Common myeloid progenitor, CD34-positive (primary cell): ENCODE measurements at regions not wholly inside any gene's neighbourhood (a gene's known extent, or its start where the extent isn't known, plus 50 kb on each side); places are given as distances from the start of the nearest gene placed in this dataset.
A peak's percentile ranks its signal among the peaks of the same experiment; 100 is the strongest.

Experiments
- CTCF ChIA-PET: fragments of 350-600 bp; sonication (Branson Sonifier 250); formaldehyde crosslinking; loops from one replicate; lab custom pipeline; 2021; ENCODE audit warnings: antibody characterized with exemption; lab: Charles Lee
- POLR2A ChIA-PET: fragments of 350-600 bp; sonication (Branson Sonifier 250); formaldehyde crosslinking; loops from one replicate; lab custom pipeline; 2021; ENCODE audit warnings: antibody characterized with exemption; lab: Charles Lee
- DNase-seq, 3 donors: peaks; one replicate each; pipeline versions ENCODE4 v3.0.0 to v3.0.0-alpha.2; 2013
- H3K27ac ChIP-seq, 2 experiments: 1 replicate in 1 of 2; 2 replicates in 1 of 2; pipeline ENCODE4 v1.7.0; 2013; ENCODE audit warnings: inconsistent platforms in 2 of 2, low read length in 2 of 2, mild to moderate bottlenecking in 2 of 2, low read depth in 1 of 2, moderate library complexity in 1 of 2; ENCODE audit not compliant: severe bottlenecking in 2 of 2, insufficient read depth in 1 of 2, poor library complexity in 1 of 2
- H3K27me3 ChIP-seq, 5 experiments: replicated peaks in 2 of 5; 1 replicate in 3 of 5; 2 replicates in 2 of 5; pipeline versions ENCODE4 v1.6.1 to v1.7.0; 2013; ENCODE audit warnings: low read length in 4 of 5, mild to moderate bottlenecking in 2 of 5, moderate library complexity in 2 of 5, inconsistent platforms in 1 of 5; ENCODE audit not compliant: insufficient read depth in 5 of 5, control insufficient read depth in 4 of 5
- H3K36me3 ChIP-seq, 4 experiments: 1 replicate in 2 of 4; 2 replicates in 2 of 4; pipeline versions ENCODE4 v1.6.1 to v1.7.0; 2013; ENCODE audit warnings: low read length in 3 of 4, control low read depth in 1 of 4, mild to moderate bottlenecking in 1 of 4; ENCODE audit not compliant: control insufficient read depth in 4 of 4, insufficient read depth in 4 of 4
- H3K4me1 ChIP-seq, 4 experiments: 1 replicate in 3 of 4; 2 replicates in 1 of 4; pipeline versions ENCODE4 v1.6.1 to v1.7.1; 2013; ENCODE audit warnings: low read length in 3 of 4, mild to moderate bottlenecking in 3 of 4, control low read depth in 1 of 4, inconsistent platforms in 1 of 4, moderate library complexity in 1 of 4; ENCODE audit not compliant: control insufficient read depth in 4 of 4, insufficient read depth in 4 of 4; ENCODE audit errors: control extremely low read depth in 1 of 4
- H3K4me3 ChIP-seq, 7 experiments: 1 replicate in 4 of 7; 2 replicates in 3 of 7; pipeline versions ENCODE4 v1.5.1 to v1.7.0; 2013; ENCODE audit warnings: mild to moderate bottlenecking in 7 of 7, low read length in 6 of 7, moderate library complexity in 6 of 7, inconsistent platforms in 2 of 7, low read depth in 2 of 7, control low read depth in 1 of 7; ENCODE audit not compliant: insufficient read depth in 4 of 7, control insufficient read depth in 1 of 7; ENCODE audit errors: extremely low read depth in 1 of 7
- H3K9me3 ChIP-seq, 5 experiments: 1 replicate in 4 of 5; 2 replicates in 1 of 5; pipeline versions ENCODE4 v1.6.1 to v1.7.1; 2013; ENCODE audit warnings: low read length in 4 of 5, mild to moderate bottlenecking in 2 of 5, inconsistent platforms in 1 of 5, low read depth in 1 of 5, moderate library complexity in 1 of 5; ENCODE audit not compliant: control insufficient read depth in 4 of 5, insufficient read depth in 2 of 5; ENCODE audit errors: control extremely low read depth in 1 of 5
- WGBS: methylation state at CpG from one replicate; pipeline ENCODE4 v1.1.5; 2013; ENCODE audit not compliant: insufficient coverage; 5-methylcytosine and 5-hydroxymethylcytosine counted together

DNA sequence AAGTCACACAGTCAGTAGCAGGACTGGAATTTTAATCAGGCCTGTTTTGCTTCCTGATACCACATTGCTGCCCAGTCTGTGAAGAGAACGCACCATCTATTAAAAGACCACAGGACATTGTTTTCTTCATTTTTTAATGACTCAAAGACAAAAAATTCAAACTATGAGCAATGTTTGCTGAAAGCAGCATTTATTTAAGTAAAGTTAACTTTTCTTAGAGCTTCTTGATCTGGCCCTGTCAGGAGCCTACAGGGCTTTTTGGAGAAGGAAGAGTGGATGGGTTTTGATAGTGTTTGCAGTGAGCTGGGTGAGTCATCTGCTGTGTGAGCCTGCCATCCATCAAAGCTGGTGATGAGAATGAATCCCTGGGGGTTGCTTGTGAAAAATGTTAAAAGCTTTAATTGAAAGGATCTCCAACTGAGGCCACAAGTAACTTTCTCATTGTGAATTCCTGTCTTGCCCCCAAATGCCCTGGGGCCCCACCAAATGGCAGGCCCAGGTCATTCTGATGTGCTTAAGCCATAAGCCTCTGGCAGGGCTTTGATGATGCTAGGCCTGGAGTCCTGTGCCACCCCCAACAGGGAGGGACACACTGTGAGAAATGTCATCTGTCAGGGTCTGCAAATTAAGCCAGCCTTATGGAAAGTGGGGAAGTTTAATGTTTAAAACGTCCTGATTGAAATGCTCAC, 136.2 kb upstream of the PFN2 start:
- Histone ChIP-seq H3K27me3 (no peaks in the 10 kb centered on the region), H3K27ac (no peak overlapping the region), H3K4me1 (no peaks in the 10 kb centered on the region), H3K36me3 (no peaks in the 10 kb centered on the region), H3K4me3 (no peak overlapping the region), H3K9me3 (peaks cover 0 to under 1% (median 0%) of the 10 kb centered on the region in 5 experiments)
- CTCF ChIA-PET: no interaction called here
- peak in 2 of 3 donors; percentile 3 to 12 for DNase-seq
- 92% methylated on average over 1 of the region's 2 CpGs for WGBS
- POLR2A ChIA-PET: no interaction called here

DNA sequence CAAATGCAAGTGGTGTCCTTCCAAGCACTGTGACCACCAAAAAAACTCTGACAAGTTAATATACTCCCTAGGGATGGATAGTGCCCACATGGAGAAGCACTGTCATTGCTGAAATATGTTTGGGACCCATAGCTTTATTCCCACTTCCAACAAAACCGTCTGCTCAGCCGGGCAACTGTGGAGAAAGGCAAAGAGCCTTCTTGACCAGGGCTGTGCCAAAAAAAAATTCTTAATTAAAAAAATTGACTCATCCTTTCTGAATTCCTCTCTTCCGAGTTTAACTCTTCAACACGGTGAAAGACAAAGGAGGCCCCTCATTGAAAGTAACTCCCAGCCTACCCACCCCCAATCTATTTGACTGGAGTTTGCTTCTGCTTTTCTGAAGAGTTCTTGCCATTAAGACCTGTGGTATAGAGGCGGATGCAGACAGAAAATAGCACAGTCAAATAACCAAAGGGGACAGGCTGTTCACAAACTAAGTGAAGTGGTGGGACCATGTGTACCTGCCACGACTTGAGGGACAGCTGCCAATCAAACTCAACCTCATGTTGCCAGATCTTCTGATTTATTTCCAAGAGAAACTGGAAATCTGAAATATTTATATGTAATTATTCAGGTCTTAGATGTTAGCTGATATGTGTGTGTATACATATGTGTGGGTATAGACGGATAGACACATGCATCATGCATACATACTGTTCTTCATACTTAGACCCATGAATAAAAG, 135.4 kb upstream of the PFN2 start:
- no peak overlapping the region for H3K27ac ChIP-seq
- POLR2A ChIA-PET: no interaction called here
- CTCF ChIA-PET: no interaction called here

DNA sequence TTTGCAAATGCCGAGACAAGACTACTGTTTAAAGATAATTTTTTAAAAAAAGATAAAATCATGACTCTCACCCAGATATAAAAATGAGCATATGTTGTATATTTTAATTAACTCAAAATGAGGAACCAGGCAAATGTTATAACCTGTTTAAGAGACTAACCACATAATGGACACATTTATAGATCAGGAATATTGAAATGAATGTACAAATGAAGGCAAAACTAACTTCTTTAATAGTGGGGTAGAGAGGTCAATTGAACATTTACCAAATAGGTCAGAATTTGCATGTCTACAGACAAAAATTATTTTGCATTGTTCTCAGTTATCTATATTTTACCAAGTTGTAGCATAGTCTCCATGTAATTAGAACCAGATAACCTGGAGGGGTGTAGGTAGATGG, 134.3 kb upstream of the PFN2 start:
- WGBS: no CpG with 5 or more reads among the region's 1 CpG

More for the DNA sequence above, 135.4 kb upstream of the PFN2 start:
- no peaks in the 10 kb centered on the region for H3K4me1 ChIP-seq
- DNase-seq: peak in 2 of 3 donors; percentile 3 to 18
- H3K27me3 ChIP-seq: no peaks in the 10 kb centered on the region
- no peaks in the 10 kb centered on the region for H3K36me3 ChIP-seq
- H3K9me3 ChIP-seq: peaks cover 0 to 8% (median 0%) of the 10 kb centered on the region in 5 experiments
- H3K4me3 ChIP-seq: no peak overlapping the region
- 86% methylated on average over 4 of the region's 7 CpGs for WGBS

DNA sequence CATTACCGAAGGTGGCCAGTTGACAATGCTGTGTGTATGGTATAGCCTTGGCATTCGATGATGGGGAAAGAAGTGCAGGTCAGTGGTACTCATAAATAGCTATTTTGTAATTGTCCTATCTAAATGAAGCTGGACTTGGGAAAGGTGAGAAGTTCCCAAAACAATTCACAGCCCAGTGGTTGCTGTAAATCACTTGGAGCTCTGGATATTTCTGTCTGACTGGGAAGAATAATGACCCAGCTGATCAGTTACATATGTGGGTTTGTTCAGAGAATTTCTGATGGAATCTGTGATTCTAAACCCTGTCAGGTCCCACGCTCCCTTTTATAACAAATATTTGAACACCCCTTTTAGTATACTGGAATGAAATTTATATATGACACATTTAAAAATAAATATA, 133.9 kb upstream of the PFN2 start:
- no peak overlapping the region for H3K4me3 ChIP-seq
- WGBS: 100% methylated on average over 1 of the region's 3 CpGs
- ChIA-PET CTCF (interaction anchor here (2.0 kb wide), 1 partner anchor 10 kb away, joined by 5 read pairs; no protein-coding TSS in a partner anchor), POLR2A (no interaction called here)
- no peaks in the 10 kb centered on the region for H3K36me3 ChIP-seq
- no peak overlapping the region for H3K27ac ChIP-seq
- no peaks in the 10 kb centered on the region for H3K4me1 ChIP-seq
- H3K9me3 ChIP-seq: peaks cover 0 to 13% (median 0%) of the 10 kb centered on the region in 5 experiments
- no peak for DNase-seq
- no peaks in the 10 kb centered on the region for H3K27me3 ChIP-seq

More for the DNA sequence above, 134.3 kb upstream of the PFN2 start:
- Histone ChIP-seq H3K36me3 (no peaks in the 10 kb centered on the region), H3K27ac (no peak overlapping the region), H3K4me1 (no peaks in the 10 kb centered on the region), H3K4me3 (no peak overlapping the region), H3K9me3 (peaks cover 0 to 13% (median 0%) of the 10 kb centered on the region in 5 experiments), H3K27me3 (no peaks in the 10 kb centered on the region)
- DNase-seq: no peak
- ChIA-PET POLR2A (no interaction called here), CTCF (interaction anchor here (2.0 kb wide), 1 partner anchor 9 kb away, joined by 5 read pairs; no protein-coding TSS in a partner anchor)

DNA sequence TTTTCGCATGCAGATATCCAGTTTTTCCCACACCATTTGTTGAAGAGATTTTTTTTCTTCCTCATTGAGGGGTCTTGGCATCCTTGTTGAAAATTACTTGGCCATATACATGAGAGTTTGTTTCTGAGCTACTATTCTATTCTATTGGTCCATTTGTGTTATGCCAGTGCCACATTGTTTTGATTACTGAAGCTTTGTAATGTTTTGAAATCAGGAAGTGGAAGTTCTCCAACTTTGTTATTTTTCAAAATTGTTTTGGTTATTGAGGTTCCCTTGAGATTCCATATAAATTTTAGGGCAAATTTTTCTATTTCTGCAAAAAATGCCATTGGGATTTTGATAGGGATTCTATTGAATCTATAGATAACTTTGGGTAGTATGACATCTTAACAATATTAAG, 130.3 kb upstream of the PFN2 start:
- no peaks in the 10 kb centered on the region for H3K27me3 ChIP-seq
- no peaks in the 10 kb centered on the region for H3K4me1 ChIP-seq
- POLR2A ChIA-PET: no interaction called here
- no CpG with 5 or more reads among the region's 1 CpG for WGBS
- H3K9me3 ChIP-seq: peaks cover 0 to 13% (median 0%) of the 10 kb centered on the region in 5 experiments
- H3K36me3 ChIP-seq: no peaks in the 10 kb centered on the region
- no peak for DNase-seq
- no peak overlapping the region for H3K27ac ChIP-seq
- no peak overlapping the region for H3K4me3 ChIP-seq
- CTCF ChIA-PET: no interaction called here

DNA sequence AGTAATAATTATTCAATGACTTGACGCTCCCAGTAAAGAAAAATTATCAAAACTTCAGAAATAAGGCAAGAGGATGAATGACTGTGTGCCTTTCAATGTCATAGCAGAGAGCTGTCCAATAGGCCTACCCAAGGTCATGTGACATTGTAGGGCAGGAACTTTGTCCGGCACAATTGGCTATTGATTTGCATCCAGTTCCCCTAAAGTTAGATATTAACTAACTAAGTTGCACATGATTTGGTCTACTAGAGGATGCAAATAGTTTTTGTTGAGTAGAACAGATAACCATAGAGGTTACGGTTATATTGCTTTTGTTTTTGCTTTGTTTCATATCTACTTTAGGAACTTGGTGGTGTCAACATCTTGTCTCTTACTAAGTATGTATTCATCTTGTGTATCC, 127.9 kb upstream of the PFN2 start:
- Histone ChIP-seq H3K4me1 (no peaks in the 10 kb centered on the region), H3K27me3 (no peaks in the 10 kb centered on the region), H3K9me3 (peaks cover 0 to 13% (median 0%) of the 10 kb centered on the region in 5 experiments), H3K36me3 (no peaks in the 10 kb centered on the region), H3K27ac (no peak overlapping the region), H3K4me3 (no peak overlapping the region)
- CTCF ChIA-PET: no interaction called here
- no peak for DNase-seq
- 100% methylated on average over 3 of the region's 3 CpGs for WGBS
- POLR2A ChIA-PET: no interaction called here

DNA sequence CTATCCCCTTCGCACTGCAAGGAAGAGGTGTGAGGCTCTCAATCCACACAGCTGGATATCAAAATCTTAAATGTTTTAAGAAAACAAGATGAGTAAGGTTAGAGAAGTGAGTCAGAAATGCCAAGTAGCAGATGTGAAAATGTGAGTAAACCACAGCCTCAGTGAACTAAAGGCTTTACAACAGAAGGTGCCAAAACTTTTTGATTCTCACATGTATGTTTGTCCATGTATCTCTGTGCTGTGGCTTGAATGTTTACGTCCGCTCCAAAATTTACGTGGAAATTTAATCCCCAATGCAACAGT, 126.8 kb upstream of the PFN2 start:
- CTCF ChIA-PET: no interaction called here
- Histone ChIP-seq H3K4me3 (no peak overlapping the region), H3K27me3 (no peaks in the 10 kb centered on the region), H3K9me3 (peaks cover 0 to 13% (median 0%) of the 10 kb centered on the region in 5 experiments), H3K36me3 (no peaks in the 10 kb centered on the region), H3K4me1 (no peaks in the 10 kb centered on the region), H3K27ac (no peak overlapping the region)
- DNase-seq: no peak
- no CpG with 5 or more reads among the region's 4 CpGs for WGBS
- POLR2A ChIA-PET: no interaction called here
